Suppressor macrophage (primary cell): ENCODE measurements at regions not wholly inside any gene's neighbourhood (a gene's known extent, or its start where the extent isn't known, plus 50 kb on each side); places are given as distances from the start of the nearest gene placed in this dataset.
"Not testable (repeated sequence)": the region's sequence is repeated elsewhere in the genome, so short reads cannot be mapped to it uniquely, and the experiment has no call there.

ENCODE experiments used
- DNase-seq, 4 experiments: peaks; one replicate each; pipeline ENCODE4 v3.0.0-alpha.2; 2020 to 2022

DNA sequence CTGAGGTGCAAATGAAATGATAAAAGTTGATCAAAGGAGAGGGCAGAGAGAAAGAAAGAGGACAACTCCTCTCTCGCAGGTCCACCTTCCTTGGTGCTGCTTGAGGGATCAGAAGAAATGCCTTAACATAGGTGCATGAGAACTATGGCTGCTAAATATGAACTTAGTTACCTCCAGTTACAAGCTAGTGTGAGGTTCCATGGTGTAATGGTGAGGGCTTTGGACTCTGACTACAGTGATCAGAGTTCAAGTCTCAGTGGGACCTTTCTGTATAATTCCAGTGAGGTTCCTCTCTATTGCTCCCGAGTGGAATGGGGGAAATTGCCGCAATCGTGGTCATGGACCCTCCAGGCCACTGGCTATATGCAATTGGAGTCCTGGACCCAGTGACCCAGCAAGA lies 387.3 kb downstream of the FAM72C start:
- no peak for DNase-seq

- DNase-seq: no peak
These were observed 396.8 kb downstream of the FAM72C start for GRCh38 chr1:143574891-143575520.

DNA sequence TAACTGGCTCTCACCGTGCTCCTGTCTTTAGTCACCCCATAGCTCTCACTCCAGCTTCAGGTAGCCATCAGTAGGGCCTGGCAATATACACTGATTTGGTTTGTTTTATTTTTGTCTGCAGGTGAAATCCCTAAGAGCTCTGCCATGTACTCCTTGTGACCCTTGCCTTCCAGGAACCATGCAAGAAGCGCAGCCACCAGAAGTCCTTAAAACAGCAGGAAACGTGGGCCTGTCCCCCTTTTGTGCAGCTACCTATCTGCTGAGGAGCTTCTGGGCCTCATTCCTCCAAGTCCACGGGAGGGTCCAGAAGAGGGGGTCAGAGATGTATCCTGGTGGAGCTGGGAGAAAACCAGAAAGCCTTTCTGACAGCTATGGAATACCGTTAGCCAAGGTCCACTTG lies 399.1 kb downstream of the FAM72C start:
- not testable (repeated sequence) for DNase-seq

GRCh38 chr1:143563761-143564160 lies 408.0 kb downstream of the FAM72C start:
- not testable (repeated sequence) for DNase-seq

GRCh38 chr1:143553627-143554026 lies 418.2 kb downstream of the FAM72C start:
- DNase-seq: no peak

GRCh38 chr1:143504703-143505102 lies 467.1 kb downstream of the FAM72C start:
- not testable (repeated sequence) for DNase-seq

DNA sequence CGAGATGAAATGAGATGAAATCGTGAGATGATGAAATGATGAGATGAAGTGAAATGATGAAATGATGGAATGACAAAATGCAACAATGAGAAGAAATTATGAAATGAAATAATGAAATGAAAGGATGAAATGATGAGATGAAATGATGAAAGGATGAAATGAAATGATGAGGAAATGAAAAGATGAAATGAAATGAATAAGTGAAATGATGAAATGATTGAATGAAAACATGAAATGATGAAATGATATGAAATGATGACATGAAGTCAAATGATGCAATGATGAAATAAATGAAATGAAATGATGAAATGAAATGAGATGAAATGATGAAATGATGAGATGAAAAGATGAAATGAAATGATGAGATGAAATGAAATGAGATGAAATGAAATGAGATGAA lies 467.7 kb downstream of the FAM72C start:
- not testable (repeated sequence) for DNase-seq

GRCh38 chr1:143503048-143503447 lies 468.7 kb downstream of the FAM72C start:
- not testable (repeated sequence) for DNase-seq

DNA sequence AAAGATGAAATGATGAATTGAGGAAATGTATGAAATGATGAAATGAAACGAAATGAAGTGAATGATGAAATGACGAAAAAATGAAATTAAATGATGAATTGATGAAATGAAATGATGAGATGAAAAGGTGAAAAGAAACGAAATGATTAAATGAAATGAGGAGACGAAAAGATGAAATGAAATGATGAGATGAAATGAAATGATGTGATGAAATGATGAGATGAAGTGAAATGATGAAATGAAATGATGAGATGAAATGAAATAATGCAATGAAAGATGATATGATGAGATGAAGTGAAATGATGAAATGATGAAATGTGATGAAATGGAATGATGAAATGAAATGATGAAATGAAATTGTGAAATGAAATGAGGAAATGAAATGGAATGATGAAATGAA lies 469.7 kb downstream of the FAM72C start:
- DNase-seq: not testable (repeated sequence)

- DNase-seq: peak in 1 of 4 experiments; percentile 14
These were observed 473.6 kb downstream of the FAM72C start for GRCh38 chr1:143498059-143498749.

DNA sequence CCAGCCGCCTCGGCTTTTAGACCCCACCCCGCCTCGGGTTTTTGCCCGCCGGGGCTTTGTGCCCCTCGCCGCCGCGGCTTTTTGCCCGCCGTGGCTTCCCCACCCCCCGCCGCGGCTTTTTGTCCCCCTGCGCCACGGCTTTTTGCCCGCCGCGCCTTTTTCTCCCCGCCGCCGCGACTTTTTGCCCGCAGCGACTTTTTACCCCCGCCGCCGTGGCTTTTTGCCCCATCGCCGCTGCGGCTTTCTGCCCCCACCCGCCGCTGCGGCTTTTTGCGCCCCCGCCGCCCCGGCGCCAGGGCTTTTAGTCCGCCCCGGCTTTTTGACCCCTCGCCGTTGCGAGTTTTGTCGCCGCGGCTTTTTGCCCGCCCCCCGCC lies 474.4 kb downstream of the FAM72C start:
- peak in 1 of 4 experiments; percentile 17 for DNase-seq

DNA sequence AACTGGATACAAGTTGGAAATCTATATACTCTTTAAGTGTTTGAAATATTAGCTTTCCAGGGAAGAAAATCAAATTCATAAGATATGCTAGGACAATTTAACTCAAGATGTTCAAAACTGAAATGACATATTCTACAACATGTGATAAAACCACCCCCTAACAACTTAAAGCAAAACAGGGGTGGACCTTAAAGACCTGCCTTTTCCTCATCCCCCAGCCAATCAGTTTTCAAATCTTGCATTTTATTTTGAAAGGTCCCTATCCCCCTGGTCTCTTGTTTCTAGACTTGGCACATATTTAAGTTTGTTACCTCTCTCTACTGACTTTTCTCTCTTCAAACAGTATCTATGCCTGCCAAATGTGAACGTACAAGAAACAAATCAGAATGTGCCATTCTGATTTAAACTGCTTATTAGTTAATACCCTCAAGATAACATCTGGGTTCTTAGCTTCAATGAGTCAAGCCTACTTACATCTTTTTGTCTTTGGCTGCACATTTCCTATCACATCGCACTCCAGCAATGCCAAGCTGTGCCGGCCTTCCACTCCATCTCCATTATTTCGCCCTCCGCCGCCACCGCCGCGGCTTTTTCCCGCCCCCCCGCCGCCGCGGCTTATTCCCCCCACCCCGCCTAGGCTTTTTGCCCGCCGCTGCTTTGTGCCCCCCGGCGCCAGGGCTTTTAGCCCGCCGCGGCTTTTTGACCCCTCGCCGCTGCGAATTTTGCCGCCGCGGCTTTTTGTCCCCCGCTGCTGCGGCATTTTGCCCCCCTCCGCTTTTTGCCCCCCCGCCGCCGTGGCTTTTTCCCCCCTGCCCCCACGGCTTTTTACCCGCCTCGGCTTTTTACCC lies 475.0 kb downstream of the FAM72C start:
- peak in 1 of 4 experiments; percentile 1 for DNase-seq
